KBM-7 (cell line): ENCODE measurements at regions not wholly inside any gene's neighbourhood (a gene's known extent, or its start where the extent isn't known, plus 50 kb on each side); places are given as distances from the start of the nearest gene placed in this dataset.
A peak's percentile ranks its signal among the peaks of the same experiment; 100 is the strongest.

Experiments
- DNase-seq: peaks from one replicate; pipeline ENCODE4 v3.0.0-alpha.2; 2015
- in situ Hi-C: fragments of 300-500 bp; cut with MboI; formaldehyde crosslinking; loops from 2 replicates; pipeline ENCODE4 v1.14.3; 2020; ENCODE audit warnings: low sequenced_read_pairs, low pct_unique_long_range_greater_than_20kb, mixed read lengths

- DNase-seq: no peak
- in situ Hi-C loops: no loop called here
These were observed 225.3 kb downstream of the TGFB2 start for GRCh38 chr1:218570456-218570855.

- in situ Hi-C loops: no loop called here
- no peak for DNase-seq
These were observed 226.4 kb downstream of the TGFB2 start for GRCh38 chr1:218571491-218571890.

GRCh38 chr1:218572050-218572449 lies 226.9 kb downstream of the TGFB2 start:
- DNase-seq: no peak
- in situ Hi-C loops: no loop called here

- no peak for DNase-seq
- in situ Hi-C loops: no loop called here
These were observed 228.8 kb downstream of the TGFB2 start for GRCh38 chr1:218573925-218574324.

- DNase-seq: no peak
- in situ Hi-C loops: no loop called here
These were observed 229.9 kb downstream of the TGFB2 start for GRCh38 chr1:218575079-218575478.

GRCh38 chr1:218575856-218576255 lies 230.7 kb downstream of the TGFB2 start:
- in situ Hi-C loops: no loop called here
- no peak for DNase-seq

GRCh38 chr1:218582646-218583045 lies 237.5 kb downstream of the TGFB2 start:
- no peak for DNase-seq
- in situ Hi-C loops: no loop called here

- in situ Hi-C loops: no loop called here
- no peak for DNase-seq
These were observed 239.5 kb downstream of the TGFB2 start for GRCh38 chr1:218584418-218585155.

- in situ Hi-C loops: no loop called here
- DNase-seq: no peak
These were observed 240.5 kb downstream of the TGFB2 start for GRCh38 chr1:218585511-218586184.

GRCh38 chr1:218587900-218588299 lies 242.8 kb downstream of the TGFB2 start:
- in situ Hi-C loops: no loop called here
- no peak for DNase-seq

GRCh38 chr1:218588540-218589172 lies 243.5 kb downstream of the TGFB2 start:
- no peak for DNase-seq
- in situ Hi-C loops: no loop called here

- in situ Hi-C loops: no loop called here
- DNase-seq: no peak
These were observed 244.4 kb downstream of the TGFB2 start for GRCh38 chr1:218589487-218589886.

GRCh38 chr1:218591966-218592365 lies 246.8 kb downstream of the TGFB2 start:
- in situ Hi-C loops: no loop called here

GRCh38 chr1:218592688-218593087 lies 247.6 kb downstream of the TGFB2 start:
- in situ Hi-C loops: no loop called here
- DNase-seq: no peak

More at GRCh38 chr1:218591966-218592365, 246.8 kb downstream of the TGFB2 start:
- DNase-seq: no peak

GRCh38 chr1:218600968-218601367 lies 255.8 kb downstream of the TGFB2 start:
- in situ Hi-C loops: no loop called here
- DNase-seq: peak; percentile 3

- in situ Hi-C loops: no loop called here
- no peak for DNase-seq
These were observed 259.1 kb downstream of the TGFB2 start for GRCh38 chr1:218604217-218604616.

GRCh38 chr1:218611916-218612585 lies 266.9 kb downstream of the TGFB2 start:
- in situ Hi-C loops: no loop called here
- no peak for DNase-seq

GRCh38 chr1:218613105-218613504 lies 268.0 kb downstream of the TGFB2 start:
- no peak for DNase-seq

GRCh38 chr1:218614031-218614430 lies 268.9 kb downstream of the TGFB2 start:
- in situ Hi-C loops: no loop called here
- no peak for DNase-seq

More at GRCh38 chr1:218613105-218613504, 268.0 kb downstream of the TGFB2 start:
- in situ Hi-C loops: no loop called here

GRCh38 chr1:218616681-218617080 lies 271.5 kb downstream of the TGFB2 start:
- DNase-seq: no peak
- in situ Hi-C loops: no loop called here
